ENCODE measurements at regions not wholly inside any gene's neighbourhood (a gene's known extent, or its start where the extent isn't known, plus 50 kb on each side); places are given as distances from the start of the nearest gene placed in this dataset.
"Not testable (repeated sequence)": the region's sequence is repeated elsewhere in the genome, so short reads cannot be mapped to it uniquely, and the experiment has no call there.

- no peak for DNase-seq (ENCODE audit: low read depth, low spot score)
These were observed 56.7 kb upstream of the RAB6C start for GRCh38 chr2:129922571-129923264.

- DNase-seq (ENCODE audit: low read depth, low spot score), result peak; percentile 86
These were observed 56.0 kb upstream of the RAB6C start for GRCh38 chr2:129923265-129924091.

GRCh38 chr2:129924115-129924514 lies 55.4 kb upstream of the RAB6C start:
- not testable (repeated sequence) for DNase-seq (ENCODE audit: low read depth, low spot score)

GRCh38 chr2:129925381-129925780 lies 54.1 kb upstream of the RAB6C start:
- no peak for DNase-seq (ENCODE audit: low read depth, low spot score)

DNA sequence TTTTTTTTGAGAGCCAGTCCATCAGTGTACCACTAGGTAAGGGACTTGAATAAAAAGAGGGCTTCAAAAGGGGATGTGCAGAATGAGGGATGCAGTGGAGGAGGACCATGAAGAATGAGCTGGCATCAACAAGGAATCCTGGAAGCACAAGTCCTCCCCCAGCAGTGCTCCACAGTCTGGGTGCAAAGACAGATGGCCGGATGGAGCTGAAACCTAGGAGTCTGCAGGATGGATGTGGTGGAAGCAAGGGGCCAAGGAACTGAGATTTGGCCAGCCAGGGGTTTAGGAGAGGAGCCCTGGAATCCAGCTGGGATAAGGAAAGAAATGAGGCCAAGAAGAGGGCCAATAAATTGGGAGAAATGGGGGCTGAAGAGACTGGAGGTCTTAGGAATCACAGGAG lies 51.8 kb upstream of the RAB6C start:
- no peak for DNase-seq (ENCODE audit: low read depth, low spot score)

DNA sequence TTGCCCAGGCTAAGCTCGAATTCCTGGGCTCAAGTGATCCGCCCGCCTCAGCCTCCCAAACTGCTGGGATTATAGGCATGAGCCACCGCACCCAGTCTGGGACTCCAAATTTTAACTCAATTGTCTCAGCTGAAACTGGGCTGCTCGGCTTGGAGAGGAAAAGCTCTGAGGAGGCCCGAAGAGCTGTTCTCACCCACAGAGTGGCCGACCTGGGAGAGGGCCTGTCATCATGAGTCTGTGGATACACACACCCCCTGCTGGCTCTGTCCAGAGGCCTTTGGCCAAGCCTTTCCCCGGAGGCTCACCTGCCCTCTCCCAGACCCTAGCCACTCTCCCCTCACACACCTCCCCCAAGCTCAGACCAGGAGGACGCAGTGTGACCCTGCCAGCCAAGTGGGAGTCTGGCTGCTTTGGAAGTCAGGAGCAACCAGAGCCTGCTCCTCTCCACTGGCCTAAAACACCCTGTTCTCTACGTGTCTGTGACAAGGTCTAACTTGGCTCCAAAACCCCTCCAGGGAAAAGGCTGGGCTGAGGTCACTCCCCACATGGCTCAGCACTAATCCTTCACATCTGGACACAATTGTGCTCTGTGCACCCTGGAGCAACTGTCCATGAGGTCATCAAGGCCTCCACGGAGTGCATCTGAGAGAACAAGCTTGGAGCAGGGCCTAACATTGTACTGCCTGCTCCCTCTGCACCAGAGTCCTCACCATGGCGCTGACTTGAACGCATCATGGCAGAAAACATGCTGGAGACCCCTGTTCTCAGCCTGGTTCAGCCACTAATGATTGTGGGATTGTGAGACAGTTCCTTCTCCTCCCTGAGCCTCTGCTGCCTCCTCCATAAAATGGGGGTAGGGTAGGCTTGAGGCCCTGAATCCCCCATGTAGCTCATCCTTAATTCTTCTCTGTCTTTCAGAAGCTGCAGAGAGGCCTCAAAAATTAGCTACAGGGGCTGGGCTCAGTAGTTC lies 49.9 kb upstream of the RAB6C start:
- DNase-seq (ENCODE audit: low read depth, low spot score), result peak; percentile 70
